Activated naive CD4-positive, alpha-beta T cell treated with anti-CD3 and anti-CD28 coated beads, Interleukin-2, amount 50 U/mL, for 72 hours (primary cell): ENCODE measurements at regions not wholly inside any gene's neighbourhood (a gene's known extent, or its start where the extent isn't known, plus 50 kb on each side); places are given as distances from the start of the nearest gene placed in this dataset.
A peak's percentile ranks its signal among the peaks of the same experiment; 100 is the strongest.
"Not testable (repeated sequence)": the region's sequence is repeated elsewhere in the genome, so short reads cannot be mapped to it uniquely, and the experiment has no call there.

Experiments used
- ATAC-seq, 2 donors: fragments of 150-1000 bp; cut with Tn5 transposase; 2 replicates each; pipeline ENCODE4 v1.10.0; 2021; ENCODE audit warnings: mild to moderate bottlenecking in 2 of 2, moderate library complexity in 2 of 2
- DNase-seq, 2 donors: peaks; one replicate each; pipeline ENCODE4 v3.0.0; 2021 to 2022; ENCODE audit warnings: low spot score in 2 of 2
- H3K27ac Mint-ChIP-seq, 2 donors: one replicate each; pipeline ENCODE4 v1.8.0; 2022; ENCODE audit warnings: mild to moderate bottlenecking in 2 of 2, mixed read lengths in 2 of 2
- H3K36me3 Mint-ChIP-seq, 2 donors: one replicate each; pipeline ENCODE4 v1.8.0; 2022; ENCODE audit warnings: mixed read lengths in 2 of 2
- H3K9me3 Mint-ChIP-seq, 2 donors: one replicate each; pipeline ENCODE4 v1.8.0; 2022; ENCODE audit warnings: mixed read lengths in 2 of 2

DNA sequence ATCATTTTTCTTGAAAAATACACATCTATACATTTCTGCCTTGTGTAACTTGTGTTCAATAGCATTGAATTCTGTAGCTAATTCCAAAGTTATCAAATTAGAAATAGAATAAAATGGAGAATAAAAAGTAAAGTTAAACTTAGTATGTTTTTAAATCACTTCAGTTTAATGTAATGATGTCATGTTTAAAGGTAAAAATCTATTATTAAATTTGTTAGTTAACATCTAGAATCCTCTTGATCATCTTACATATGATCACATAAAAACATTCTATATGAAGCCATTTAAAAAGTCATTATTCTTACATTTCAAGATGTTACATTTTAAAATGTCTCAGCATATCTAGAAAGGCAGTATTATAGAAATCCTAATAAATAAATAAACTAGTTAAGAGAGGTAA, 1163.2 kb downstream of the PLA2G4A start:
- DNase-seq = no peak
- no peak overlapping the region for H3K27ac Mint-ChIP-seq
- H3K36me3 Mint-ChIP-seq = no peaks in the 10 kb centered on the region
- H3K9me3 Mint-ChIP-seq = peaks cover 0 to 3% of the 10 kb centered on the region in 2 donors
- no peak for ATAC-seq

DNA sequence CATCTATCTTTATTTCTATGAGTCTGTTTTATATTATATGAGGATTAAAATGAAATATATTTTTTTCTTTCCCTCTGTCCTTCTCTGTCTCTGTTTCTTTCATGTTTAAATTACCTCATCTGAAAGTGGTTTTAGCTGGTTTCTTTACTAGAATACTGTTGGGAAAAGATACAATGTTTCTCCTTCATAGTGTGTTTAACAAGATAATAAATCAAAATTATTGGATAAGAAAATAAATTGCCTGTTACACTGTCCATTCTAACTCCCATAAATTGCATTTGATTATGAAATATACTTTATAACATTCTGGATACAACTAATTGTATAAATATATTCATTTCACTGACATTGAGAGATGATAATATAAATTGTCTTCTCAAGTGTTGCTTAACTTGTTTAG, 1168.0 kb downstream of the PLA2G4A start:
- no peak for DNase-seq
- Mint-ChIP-seq H3K27ac (no peak overlapping the region), H3K36me3 (no peaks in the 10 kb centered on the region), H3K9me3 (peaks cover 0 to 3% of the 10 kb centered on the region in 2 donors)
- ATAC-seq = no peak

DNA sequence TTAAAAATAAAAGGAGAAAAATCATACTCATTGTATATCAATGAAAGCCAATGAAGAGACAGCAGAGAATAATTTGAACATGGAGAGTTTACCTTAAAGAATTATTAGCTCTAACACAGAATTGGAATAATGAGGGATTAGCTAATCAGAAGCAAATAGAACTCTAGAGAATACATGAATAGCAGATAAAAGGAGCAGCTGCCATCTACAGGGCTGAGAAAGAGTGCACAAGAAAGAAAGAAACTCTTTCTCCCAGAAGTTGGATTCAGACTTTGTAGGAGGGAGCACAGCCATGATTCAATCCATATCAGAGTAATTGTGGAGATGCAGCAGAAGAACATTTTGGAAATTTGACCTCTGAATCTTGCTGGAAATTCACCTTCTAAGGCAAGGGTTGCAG, 1171.2 kb downstream of the PLA2G4A start:
- peaks cover 0 to 5% of the 10 kb centered on the region in 2 donors for H3K9me3 Mint-ChIP-seq
- ATAC-seq = no peak
- no peaks in the 10 kb centered on the region for H3K36me3 Mint-ChIP-seq
- H3K27ac Mint-ChIP-seq = no peak overlapping the region
- DNase-seq = no peak

DNA sequence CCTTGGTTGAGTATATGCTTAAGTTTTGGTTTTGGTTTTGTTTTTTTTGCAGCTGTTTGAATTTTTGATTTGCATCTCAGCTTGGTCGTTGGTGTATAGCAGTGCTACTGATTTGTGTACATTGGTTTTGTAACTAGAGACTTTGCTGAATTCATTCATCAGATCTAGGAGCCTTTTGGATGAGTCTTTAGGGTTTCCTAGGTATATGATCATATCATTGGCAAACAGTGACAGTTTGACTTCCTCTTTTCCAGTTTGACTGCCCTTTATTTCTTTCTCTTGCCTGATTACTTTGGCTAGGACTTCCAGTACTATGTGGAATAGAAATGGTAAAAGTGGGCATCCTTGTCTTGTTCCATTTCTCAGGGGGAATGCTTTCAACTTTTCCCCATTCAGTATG, 1174.9 kb downstream of the PLA2G4A start:
- ATAC-seq, H3K9me3 Mint-ChIP-seq, H3K36me3 Mint-ChIP-seq, H3K27ac Mint-ChIP-seq, DNase-seq: not testable (repeated sequence)

DNA sequence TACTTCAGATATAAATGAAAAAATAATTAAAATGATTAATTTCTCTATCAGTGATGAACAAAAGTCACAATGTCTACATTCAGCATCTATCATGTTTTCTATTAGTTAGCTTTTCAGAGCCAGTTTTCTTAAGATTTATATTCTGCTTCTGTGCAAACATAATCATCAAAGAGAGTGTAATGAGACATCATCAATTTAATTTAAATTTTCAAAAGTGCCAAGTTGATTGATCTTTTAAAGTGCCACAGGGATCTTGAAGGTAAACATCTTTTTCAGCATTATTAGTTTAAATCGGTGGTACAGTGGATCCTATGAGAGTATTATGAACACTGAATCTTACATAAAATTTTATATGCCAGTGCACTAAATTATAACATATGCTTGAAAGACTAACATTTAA, 1176.1 kb downstream of the PLA2G4A start:
- ATAC-seq (no peak), DNase-seq (no peak)
- H3K9me3 Mint-ChIP-seq = peaks cover 0 to 5% of the 10 kb centered on the region in 2 donors
- H3K27ac Mint-ChIP-seq = no peak overlapping the region
- no peaks in the 10 kb centered on the region for H3K36me3 Mint-ChIP-seq

DNA sequence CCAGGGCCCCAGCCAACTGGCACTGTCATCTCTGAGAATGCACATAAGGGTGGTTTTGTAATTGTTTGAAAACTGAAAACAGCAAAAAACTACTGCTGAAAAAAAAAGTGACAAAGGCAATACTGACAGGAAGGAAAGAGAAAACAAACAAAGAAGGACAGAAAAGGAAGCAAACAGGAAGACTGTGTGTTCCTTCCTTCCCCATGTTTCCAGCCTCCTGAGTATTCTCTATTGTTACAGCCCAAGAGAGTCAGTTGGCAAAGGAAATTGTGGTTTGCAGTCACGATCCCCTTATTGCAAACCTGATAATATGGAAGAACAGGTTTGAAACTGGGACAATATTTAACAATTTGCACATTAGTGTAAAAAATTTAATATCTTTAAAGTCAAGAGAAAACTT, 1177.6 kb downstream of the PLA2G4A start:
- DNase-seq (no peak), ATAC-seq (no peak)
- Mint-ChIP-seq H3K9me3 (peaks cover 0 to 5% of the 10 kb centered on the region in 2 donors), H3K27ac (no peak overlapping the region), H3K36me3 (no peaks in the 10 kb centered on the region)

DNA sequence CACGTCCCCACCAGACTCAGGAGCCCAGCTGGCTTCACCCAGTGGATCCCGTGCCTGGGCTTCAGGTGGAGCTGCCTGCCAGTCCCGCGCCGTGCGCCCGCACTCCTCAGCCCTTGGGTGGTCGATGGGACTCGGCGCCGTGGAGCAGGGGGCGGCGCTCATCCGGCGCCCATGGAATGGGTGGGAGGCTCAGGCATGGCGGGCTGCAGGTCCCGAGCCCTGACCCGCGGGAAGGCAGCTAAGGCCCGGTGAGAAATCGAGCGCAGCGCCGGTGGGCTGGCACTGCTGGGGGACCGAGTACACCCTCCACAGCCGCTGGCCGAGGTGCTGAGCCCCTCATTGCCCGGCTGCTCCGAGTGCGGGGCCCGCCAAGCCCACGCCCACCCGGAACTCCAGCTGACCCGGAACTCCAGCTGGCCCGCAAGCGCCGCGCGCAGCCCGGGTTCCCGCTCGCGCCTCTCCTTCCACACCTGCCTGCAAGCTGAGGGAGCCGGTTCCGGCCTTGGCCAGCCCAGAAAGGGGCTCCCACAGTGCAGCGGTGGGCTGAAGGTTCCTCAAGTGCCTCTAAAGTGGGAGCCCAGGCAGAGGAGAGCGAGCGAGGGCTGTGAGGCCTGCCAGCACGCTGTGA, 1184.6 kb downstream of the PLA2G4A start:
- H3K36me3 Mint-ChIP-seq, H3K27ac Mint-ChIP-seq, DNase-seq, ATAC-seq, H3K9me3 Mint-ChIP-seq: not testable (repeated sequence)

DNA sequence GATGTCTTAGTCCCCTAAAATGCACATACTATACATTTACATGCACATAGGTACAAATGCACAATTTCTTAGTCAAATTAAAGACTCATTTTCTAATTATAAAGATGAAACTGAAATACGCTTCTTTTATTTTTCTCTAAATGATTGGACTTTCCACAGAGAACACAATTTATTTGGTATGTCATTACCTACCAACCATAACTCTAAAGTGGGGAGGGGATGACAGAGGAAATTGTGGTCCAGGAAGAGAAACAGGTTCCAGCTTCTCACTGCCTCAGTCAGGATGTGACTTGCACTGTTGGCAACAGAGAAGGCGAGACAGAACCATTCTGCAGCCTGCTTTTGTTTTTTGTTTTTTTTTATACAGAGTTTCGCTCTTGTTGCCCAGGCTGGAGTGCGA, 1189.2 kb downstream of the PLA2G4A start:
- no peak for ATAC-seq

DNA sequence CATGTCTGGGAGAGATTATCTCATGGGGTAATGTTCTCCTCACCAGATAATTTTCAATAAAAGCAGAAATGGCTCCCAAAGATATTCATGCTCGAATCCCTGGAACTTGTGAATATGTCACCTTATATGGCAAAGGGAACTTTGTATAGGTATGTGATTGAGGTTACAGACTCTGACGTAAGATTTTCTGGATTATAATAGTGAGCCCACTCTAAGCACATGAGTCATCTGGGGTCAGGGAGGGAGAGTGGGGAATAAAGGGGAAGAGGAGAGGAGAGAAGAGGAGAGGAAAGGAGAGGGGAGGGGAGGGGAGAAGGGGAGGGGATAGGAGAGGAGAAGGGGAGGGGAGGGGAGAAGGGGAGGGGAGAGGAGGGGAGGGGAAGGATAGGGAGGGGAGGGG, 1193.9 kb downstream of the PLA2G4A start:
- DNase-seq (no peak), ATAC-seq (no peak)
- H3K27ac Mint-ChIP-seq = no peak overlapping the region
- peaks cover 10 to 14% of the 10 kb centered on the region in 2 donors for H3K9me3 Mint-ChIP-seq
- H3K36me3 Mint-ChIP-seq = peaks cover 0 to 7% of the 10 kb centered on the region in 2 donors

More for the DNA sequence above, 1189.2 kb downstream of the PLA2G4A start:
- no peak for DNase-seq
- H3K9me3 Mint-ChIP-seq = peaks cover 5 to 8% of the 10 kb centered on the region in 2 donors
- no peaks in the 10 kb centered on the region for H3K36me3 Mint-ChIP-seq
- H3K27ac Mint-ChIP-seq = no peak overlapping the region

DNA sequence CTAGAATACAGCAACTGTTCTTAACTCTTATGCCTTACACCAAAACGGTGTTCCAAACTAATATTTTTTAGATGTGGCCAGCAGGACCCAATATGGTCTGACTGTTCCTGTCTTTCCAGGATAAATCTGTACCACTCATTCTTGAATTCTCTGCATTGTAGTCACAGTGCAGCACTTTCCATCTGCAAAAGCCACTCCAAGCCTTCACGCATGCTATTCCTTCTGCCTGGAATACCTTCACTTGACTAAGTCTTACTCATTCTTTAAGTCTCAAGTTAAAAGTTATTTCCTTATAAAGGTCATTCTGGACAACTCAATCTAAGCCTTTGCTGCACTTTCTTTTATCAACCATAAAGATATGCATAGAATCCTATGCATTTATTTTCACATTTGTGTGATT, 1194.5 kb downstream of the PLA2G4A start:
- Mint-ChIP-seq H3K9me3 (peaks cover 10 to 14% of the 10 kb centered on the region in 2 donors), H3K27ac (no peak overlapping the region), H3K36me3 (peaks cover 0 to 7% of the 10 kb centered on the region in 2 donors)
- no peak for DNase-seq
- ATAC-seq = no peak

DNA sequence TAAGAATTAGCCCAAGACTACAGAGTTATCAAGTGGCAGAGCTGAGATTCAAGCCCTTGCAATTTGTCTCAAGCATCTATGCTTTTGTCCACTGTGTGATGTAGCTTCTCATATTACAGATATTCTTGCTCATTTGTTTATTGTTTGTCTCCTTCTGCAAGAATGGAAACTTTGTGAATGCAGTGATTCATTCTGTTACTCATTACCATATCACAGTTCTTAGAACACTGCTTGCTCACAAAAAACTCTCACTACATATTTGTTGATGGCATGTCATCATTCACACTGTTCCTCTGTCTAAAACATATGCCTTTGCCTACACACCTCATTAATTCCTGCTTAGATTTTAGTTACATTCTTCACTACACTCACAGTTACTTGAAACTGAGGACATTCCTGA, 1198.9 kb downstream of the PLA2G4A start:
- DNase-seq (no peak), ATAC-seq (peak in 1 of 2 donors; percentile 63)
- Mint-ChIP-seq H3K27ac (no peak overlapping the region), H3K9me3 (peaks cover 6% of the 10 kb centered on the region in 2 donors), H3K36me3 (peaks cover 0 to 7% of the 10 kb centered on the region in 2 donors)

DNA sequence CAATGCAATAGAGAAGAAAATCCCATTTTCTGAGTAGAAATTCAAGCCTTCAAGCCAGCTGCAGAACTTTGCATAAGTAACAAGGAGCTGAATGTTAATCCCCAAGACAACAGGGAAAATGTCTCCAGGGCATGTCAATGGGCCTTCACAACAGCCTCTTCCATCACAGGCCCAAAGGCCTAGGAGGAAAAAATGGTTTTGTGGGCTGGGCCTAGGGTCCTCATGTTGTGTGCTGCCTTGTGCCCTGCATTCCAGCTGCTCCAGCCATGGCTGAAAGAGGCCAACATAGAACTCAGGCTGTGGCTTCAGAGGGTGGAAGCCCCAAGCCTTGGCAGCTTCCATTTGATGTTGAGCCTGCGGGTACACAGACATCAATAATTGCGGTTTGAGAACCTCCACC, 1208.8 kb downstream of the PLA2G4A start:
- H3K36me3 Mint-ChIP-seq, ATAC-seq: not testable (repeated sequence)

DNA sequence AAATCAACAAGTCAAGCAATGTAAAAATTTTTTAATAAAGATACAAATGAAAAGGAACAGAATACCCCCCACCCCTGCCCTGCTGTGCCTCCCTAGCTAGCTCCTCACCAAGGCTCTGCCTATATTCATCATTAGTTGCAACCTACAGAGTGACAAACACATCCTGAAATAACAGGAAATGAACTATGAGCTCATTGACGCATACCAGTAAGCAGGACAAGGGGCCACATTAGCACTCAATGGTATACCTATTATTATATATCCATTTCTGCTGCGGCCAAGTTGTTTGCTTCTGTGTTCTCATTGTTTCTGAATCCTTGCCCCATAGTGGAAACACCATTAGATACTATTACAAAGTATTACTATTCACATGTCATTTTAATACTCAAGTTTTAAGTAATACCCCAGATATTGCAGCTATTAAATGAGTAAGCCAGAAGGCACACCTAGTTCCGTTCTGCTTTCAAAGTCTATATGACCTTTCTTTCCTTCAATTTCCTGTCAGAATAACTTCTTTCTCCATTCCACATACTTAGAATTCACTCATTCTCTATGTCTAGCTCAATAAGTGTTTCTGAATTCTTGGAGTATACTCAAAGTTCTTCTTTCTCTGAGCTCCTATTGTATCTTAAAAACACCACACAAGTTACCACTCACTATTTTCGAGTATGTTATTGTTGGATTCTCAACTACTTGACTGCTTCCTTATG, 1214.9 kb downstream of the PLA2G4A start:
- Mint-ChIP-seq H3K27ac (no peak overlapping the region), H3K9me3 (peaks cover 3 to 11% of the 10 kb centered on the region in 2 donors), H3K36me3 (no peaks in the 10 kb centered on the region)
- DNase-seq = no peak
- ATAC-seq = no peak

More for the DNA sequence above, 1208.8 kb downstream of the PLA2G4A start:
- H3K9me3 Mint-ChIP-seq = peaks cover 11 to 24% of the 10 kb centered on the region in 2 donors
- H3K27ac Mint-ChIP-seq, DNase-seq: not testable (repeated sequence)

DNA sequence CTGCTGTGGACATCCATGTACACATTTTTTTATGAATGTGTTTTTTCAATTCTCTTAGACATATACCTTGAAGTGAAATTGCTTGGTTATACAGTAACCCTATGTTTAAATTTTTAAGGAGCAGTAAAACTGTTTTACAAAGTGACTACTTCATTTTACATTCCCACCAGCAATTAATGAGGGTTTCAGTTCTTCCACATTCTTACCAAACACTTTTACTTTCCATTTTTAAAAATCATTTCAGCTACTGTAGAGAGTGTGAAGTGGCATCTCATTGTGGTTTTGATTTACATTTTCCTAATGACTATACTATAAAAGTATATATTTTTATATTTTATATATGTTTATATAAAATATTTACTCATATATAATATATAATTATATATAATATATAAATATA, 1221.5 kb downstream of the PLA2G4A start:
- H3K9me3 Mint-ChIP-seq = peaks cover 6 to 8% of the 10 kb centered on the region in 2 donors
- no peaks in the 10 kb centered on the region for H3K36me3 Mint-ChIP-seq
- DNase-seq (no peak), ATAC-seq (no peak)
- H3K27ac Mint-ChIP-seq = no peak overlapping the region

DNA sequence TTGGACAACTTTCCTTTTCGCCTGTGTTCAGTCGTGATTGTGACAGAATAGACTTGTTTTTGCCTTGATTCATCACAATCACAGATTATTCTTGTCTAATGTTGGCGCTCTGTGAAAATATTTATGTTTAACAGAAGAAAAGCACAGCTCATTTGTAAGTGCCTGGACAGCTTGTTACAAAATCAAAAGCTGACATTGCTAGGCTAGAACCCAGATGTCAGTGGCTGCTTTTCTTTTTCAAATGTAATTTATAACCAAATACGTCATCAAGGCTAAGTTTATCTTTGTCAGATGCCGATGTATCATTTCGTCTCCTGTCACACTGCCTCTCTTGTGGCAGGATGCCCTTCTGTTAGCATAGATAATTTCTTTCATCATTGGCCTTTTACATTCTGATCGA, 1227.3 kb downstream of the PLA2G4A start:
- no peak for DNase-seq
- H3K36me3 Mint-ChIP-seq = no peaks in the 10 kb centered on the region
- no peak overlapping the region for H3K27ac Mint-ChIP-seq
- no peak for ATAC-seq
- H3K9me3 Mint-ChIP-seq = peaks cover 18 to 20% of the 10 kb centered on the region in 2 donors

DNA sequence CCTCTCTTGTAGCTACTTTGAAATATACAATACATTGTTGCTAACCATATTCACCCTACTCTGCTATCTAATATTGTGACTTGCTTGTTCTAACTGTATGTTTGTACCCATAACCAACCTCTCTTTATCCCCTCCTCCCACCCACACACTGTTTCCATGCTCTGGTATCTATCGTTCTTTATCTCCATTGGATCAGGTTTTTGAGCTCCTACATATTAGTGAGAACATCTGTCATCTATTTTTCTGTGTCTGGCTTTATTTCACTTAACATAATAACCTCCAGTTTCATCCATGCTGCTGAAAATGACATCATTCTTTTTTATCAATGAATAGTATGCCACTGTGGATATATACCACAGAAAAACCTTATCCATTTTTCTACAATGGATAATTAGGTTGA, 1230.1 kb downstream of the PLA2G4A start:
- no peak overlapping the region for H3K27ac Mint-ChIP-seq
- H3K36me3 Mint-ChIP-seq = peaks cover 0 to 3% of the 10 kb centered on the region in 2 donors
- ATAC-seq (no peak), DNase-seq (no peak)
- H3K9me3 Mint-ChIP-seq = peaks cover 13 to 27% of the 10 kb centered on the region in 2 donors

DNA sequence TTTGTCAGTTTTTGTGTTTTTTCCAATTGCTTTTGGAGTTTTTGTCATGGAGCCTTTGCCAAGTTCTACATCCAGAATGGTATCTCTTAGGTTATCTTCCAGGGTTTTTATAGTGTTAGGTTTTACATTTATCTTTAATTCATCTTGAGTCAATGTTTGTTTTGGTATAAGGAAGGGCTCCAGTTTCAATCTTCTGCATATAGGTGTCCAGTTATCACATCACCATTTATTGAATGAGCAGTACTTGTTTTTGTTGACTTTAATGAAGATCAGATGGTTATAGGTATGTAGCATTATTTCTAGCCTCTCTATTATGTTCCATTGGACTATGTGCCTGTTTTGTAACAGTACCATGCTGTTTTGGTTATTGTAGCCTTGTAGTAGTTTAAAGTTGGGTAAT, 1233.1 kb downstream of the PLA2G4A start:
- no peak for ATAC-seq
- Mint-ChIP-seq H3K36me3 (peaks cover 0 to 13% of the 10 kb centered on the region in 2 donors), H3K27ac (no peak overlapping the region), H3K9me3 (peaks cover 23 to 42% of the 10 kb centered on the region in 2 donors)
- DNase-seq = no peak

DNA sequence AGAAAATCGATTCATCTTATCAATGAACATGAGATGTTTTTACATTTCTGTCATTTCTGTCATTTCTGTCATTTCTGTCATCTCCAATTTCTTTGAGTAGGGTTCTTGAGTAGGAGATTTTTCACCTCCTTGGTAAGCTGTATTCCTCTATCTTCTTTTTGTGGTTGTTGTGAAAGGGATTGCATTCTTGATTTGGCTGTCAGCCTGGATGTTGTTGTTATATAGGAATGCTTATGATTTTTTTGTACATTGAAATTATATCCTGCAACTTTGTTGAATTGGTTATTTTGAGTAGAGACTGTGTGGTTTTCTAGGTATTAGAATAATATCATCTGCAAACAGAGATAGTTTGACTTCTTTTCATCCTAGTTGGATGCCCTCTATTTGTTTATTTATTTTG, 1233.7 kb downstream of the PLA2G4A start:
- peaks cover 0 to 14% of the 10 kb centered on the region in 2 donors for H3K36me3 Mint-ChIP-seq
- peaks cover 20 to 43% of the 10 kb centered on the region in 2 donors for H3K9me3 Mint-ChIP-seq
- no peak for DNase-seq
- ATAC-seq = no peak
- no peak overlapping the region for H3K27ac Mint-ChIP-seq
